IMR-90 (cell line): ENCODE measurements at regions not wholly inside any gene's neighbourhood (a gene's known extent, or its start where the extent isn't known, plus 50 kb on each side); places are given as distances from the start of the nearest gene placed in this dataset.

Source experiments
- ATAC-seq: fragments of 200-7000 bp; cut with Tn5 transposase; 2 replicates; pipeline ENCODE4 v1.9.1; 2020; ENCODE audit warnings: low read depth, mild to moderate bottlenecking, moderate library complexity
- BruUV-seq: library from RNA; stranded (reverse); fragments of 400-500 nt; replicated peaks from 2 replicates; lab custom pipeline; 2021; lab: Mats Ljungman, UMichigan
- CTCF ChIA-PET: fragments of 300-600 bp; formaldehyde crosslinking; extraction: SDS; loops from one replicate; lab custom pipeline; 2021; ENCODE audit warnings: antibody characterized with exemption; lab: Yijun Ruan, JAX
- POLR2A ChIA-PET: fragments of 300-600 bp; sonication (Branson Sonifier 250); formaldehyde crosslinking; loops from one replicate; lab custom pipeline; 2022; ENCODE audit warnings: antibody characterized with exemption; ENCODE audit not compliant: unreplicated experiment; lab: Charles Lee
- DNase-seq: peaks from one replicate; pipeline ENCODE4 v3.0.0; 2013
- H2AFZ ChIP-seq: replicated peaks from 2 replicates; pipeline ENCODE3; 2013; ENCODE audit warnings: low read length, mild to moderate bottlenecking; ENCODE audit not compliant: poor library complexity
- H2AK5ac ChIP-seq: 2 replicates; pipeline ENCODE4 v1.6.1; 2013; ENCODE audit warnings: low read depth, low read length, inconsistent platforms
- H2AK9ac ChIP-seq: replicated peaks from 2 replicates; pipeline ENCODE3; 2013; ENCODE audit warnings: mild to moderate bottlenecking, low read depth, low read length, moderate library complexity; ENCODE audit not compliant: poor library complexity
- H2BK120ac ChIP-seq: 2 replicates; pipeline ENCODE4 v1.6.1; 2013; ENCODE audit warnings: low read depth, low read length, inconsistent platforms
- H2BK15ac ChIP-seq: 3 replicates; pipeline ENCODE4 v1.6.1; 2013; ENCODE audit warnings: low read depth, low read length, inconsistent platforms
- H2BK20ac ChIP-seq: 2 replicates; pipeline ENCODE4 v1.6.1; 2013; ENCODE audit warnings: low read depth, mild to moderate bottlenecking, inconsistent platforms, low read length, moderate library complexity
- H2BK5ac ChIP-seq: 2 replicates; pipeline ENCODE4 v1.6.1; 2013; ENCODE audit warnings: mild to moderate bottlenecking, low read depth, low read length, inconsistent platforms; ENCODE audit not compliant: poor library complexity, severe bottlenecking
- H3K14ac ChIP-seq: replicated peaks from 2 replicates; pipeline ENCODE4 v1.6.1; 2013; ENCODE audit warnings: low read depth, low read length, inconsistent platforms
- H3K18ac ChIP-seq: 2 replicates; pipeline ENCODE4 v1.6.1; 2013; ENCODE audit warnings: low read depth, low read length, control low read depth
- H3K23ac ChIP-seq: 2 replicates; pipeline ENCODE4 v1.6.1; 2013; ENCODE audit warnings: low read depth, low read length, inconsistent platforms
- H3K27ac ChIP-seq: 2 replicates; pipeline ENCODE4 v1.5.1; 2013; ENCODE audit warnings: mild to moderate bottlenecking, control low read depth, low read length; ENCODE audit not compliant: insufficient read depth
- H3K27me3 ChIP-seq: 2 replicates; pipeline ENCODE4 v1.6.1; 2013; ENCODE audit warnings: low read length; ENCODE audit not compliant: control insufficient read depth, insufficient read depth
- H3K36me3 ChIP-seq: 2 replicates; pipeline ENCODE4 v1.6.1; 2013; ENCODE audit warnings: low read length, mixed read lengths; ENCODE audit not compliant: control insufficient read depth, insufficient read depth
- H3K4ac ChIP-seq: 2 replicates; pipeline ENCODE4 v1.6.1; 2013; ENCODE audit warnings: low read depth, low read length, inconsistent platforms
- H3K4me1 ChIP-seq: 2 replicates; pipeline ENCODE4 v1.6.1; 2013; ENCODE audit warnings: low read length, mixed read lengths; ENCODE audit not compliant: control insufficient read depth, insufficient read depth
- H3K4me2 ChIP-seq: 2 replicates; pipeline ENCODE4 v1.6.1; 2013; ENCODE audit warnings: low read depth, mild to moderate bottlenecking, control low read depth, low read length, moderate library complexity
- H3K4me3 ChIP-seq: 2 replicates; pipeline ENCODE4 v1.5.1; 2013; ENCODE audit warnings: low read depth, mild to moderate bottlenecking, control low read depth, low read length, moderate library complexity; ENCODE audit not compliant: insufficient read depth
- H3K56ac ChIP-seq: 2 replicates; pipeline ENCODE4 v1.6.1; 2013; ENCODE audit warnings: low read length, inconsistent platforms; ENCODE audit not compliant: insufficient read depth; ENCODE audit errors: extremely low read depth
- H3K79me1 ChIP-seq, 2 experiments: 2 replicates each; pipeline ENCODE4 v1.6.1; 2013; ENCODE audit warnings: low read length in 2 of 2, inconsistent platforms in 1 of 2, low read depth in 1 of 2
- H3K9ac ChIP-seq: 2 replicates; pipeline ENCODE4 v1.6.1; 2013; ENCODE audit warnings: low read depth, low read length, control low read depth
- H3K9me1 ChIP-seq: 2 replicates; pipeline ENCODE4 v1.6.1; 2013; ENCODE audit warnings: low read length, inconsistent platforms; ENCODE audit not compliant: insufficient read depth
- H3K9me3 ChIP-seq: 2 replicates; pipeline ENCODE4 v1.6.1; 2013; ENCODE audit warnings: low read length; ENCODE audit not compliant: control insufficient read depth, insufficient read depth
- H4K20me1 ChIP-seq: 2 replicates; pipeline ENCODE4 v1.6.1; 2013; ENCODE audit warnings: low read length, inconsistent platforms; ENCODE audit not compliant: insufficient read depth
- H4K5ac ChIP-seq: 2 replicates; pipeline ENCODE4 v1.6.1; 2013; ENCODE audit warnings: mild to moderate bottlenecking, low read depth, low read length, control low read depth
- H4K8ac ChIP-seq, 2 experiments: 2 replicates each; pipeline ENCODE4 v1.6.1; 2013; ENCODE audit warnings: low read depth in 2 of 2, low read length in 2 of 2, control low read depth in 1 of 2, inconsistent platforms in 1 of 2
- H4K91ac ChIP-seq: 2 replicates; pipeline ENCODE4 v1.6.1; 2013; ENCODE audit warnings: low read depth, low read length, inconsistent platforms; ENCODE audit not compliant: insufficient read depth
- CEBPB ChIP-seq: IDR thresholded peaks from 2 replicates; pipeline ENCODE4 v1.6.1; 2012; ENCODE audit warnings: low read depth, low read length, improper control_type of control experiment
- RCOR1 ChIP-seq: IDR thresholded peaks from 2 replicates; pipeline ENCODE4 v1.6.1; 2012; ENCODE audit warnings: mild to moderate bottlenecking, low read length, improper control_type of control experiment; ENCODE audit not compliant: insufficient replicate concordance
- RFX5 ChIP-seq: IDR thresholded peaks from 2 replicates; pipeline ENCODE4 v1.8.0; 2012; ENCODE audit warnings: low read depth, mild to moderate bottlenecking, low read length, moderate library complexity
- WGBS, 2 experiments: methylation state at CpG; one replicate each; pipeline versions ENCODE4 v1.1.5 to v1.1.7; 2013; ENCODE audit warnings: missing lambda C conversion rate in 2 of 2; ENCODE audit not compliant: insufficient read length in 1 of 2; ENCODE audit errors: extremely low coverage in 2 of 2; 5-methylcytosine and 5-hydroxymethylcytosine counted together
- dilution Hi-C: fragments of 300-500 bp; cut with HindIII; formaldehyde crosslinking; loops from one replicate; pipeline ENCODE4 v1.14.3; 2018; ENCODE audit warnings: low sequenced_read_pairs; ENCODE audit not compliant: unreplicated experiment
- in situ Hi-C: fragments of 300-500 bp; cut with MboI; formaldehyde crosslinking; loops from 3 replicates; pipeline ENCODE4 v1.14.3; 2019; ENCODE audit warnings: low sequenced_read_pairs, inconsistent platforms, mixed read lengths
- intact Hi-C: fragments of 100-400 bp; cut with micrococcal nuclease; formaldehyde crosslinking; loops from 2 replicates; pipeline ENCODE4 v1.10.0; 2022
- TF ChIP-seq, protein P1 (sequence below): fragments of 150-350 bp; IDR thresholded peaks from 2 replicates; pipeline ENCODE4 v1.6.1; 2016; ENCODE audit warnings: low read depth, mild to moderate bottlenecking, low read length, moderate library complexity, borderline replicate concordance
- TF ChIP-seq, protein P2 (sequence below): conservative IDR thresholded peaks from 2 replicates; pipeline ENCODE4 v1.5.1; 2012; ENCODE audit warnings: mild to moderate bottlenecking, low read depth, low read length, improper control_type of control experiment

DNA sequence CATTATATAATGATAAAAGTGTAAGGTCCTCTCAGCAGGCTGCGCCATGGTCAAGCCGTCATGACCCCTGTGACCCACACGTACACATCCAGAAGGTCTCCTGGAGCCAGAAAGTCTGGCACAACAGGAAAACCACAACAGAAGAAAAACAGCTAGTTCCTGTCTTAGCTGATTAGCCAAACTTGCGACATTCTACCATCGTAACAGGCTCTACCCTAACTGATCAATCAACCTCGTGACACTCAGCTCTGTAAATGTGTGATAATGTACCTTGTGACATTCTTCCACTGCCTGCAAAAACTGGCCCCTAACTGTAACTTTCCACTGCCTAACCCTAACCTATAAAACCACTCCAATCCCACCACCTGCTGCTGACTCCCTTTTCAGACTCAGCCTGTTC lies 316.4 kb upstream of the TUSC1 start:
- no peak for DNase-seq
- TF ChIP-seq RCOR1 (no peak), RFX5 (no peak), CEBPB (no peak)
- TF ChIP-seq, protein P1, sequence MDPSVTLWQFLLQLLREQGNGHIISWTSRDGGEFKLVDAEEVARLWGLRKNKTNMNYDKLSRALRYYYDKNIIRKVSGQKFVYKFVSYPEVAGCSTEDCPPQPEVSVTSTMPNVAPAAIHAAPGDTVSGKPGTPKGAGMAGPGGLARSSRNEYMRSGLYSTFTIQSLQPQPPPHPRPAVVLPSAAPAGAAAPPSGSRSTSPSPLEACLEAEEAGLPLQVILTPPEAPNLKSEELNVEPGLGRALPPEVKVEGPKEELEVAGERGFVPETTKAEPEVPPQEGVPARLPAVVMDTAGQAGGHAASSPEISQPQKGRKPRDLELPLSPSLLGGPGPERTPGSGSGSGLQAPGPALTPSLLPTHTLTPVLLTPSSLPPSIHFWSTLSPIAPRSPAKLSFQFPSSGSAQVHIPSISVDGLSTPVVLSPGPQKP = no peak
- TF ChIP-seq, protein P2, sequence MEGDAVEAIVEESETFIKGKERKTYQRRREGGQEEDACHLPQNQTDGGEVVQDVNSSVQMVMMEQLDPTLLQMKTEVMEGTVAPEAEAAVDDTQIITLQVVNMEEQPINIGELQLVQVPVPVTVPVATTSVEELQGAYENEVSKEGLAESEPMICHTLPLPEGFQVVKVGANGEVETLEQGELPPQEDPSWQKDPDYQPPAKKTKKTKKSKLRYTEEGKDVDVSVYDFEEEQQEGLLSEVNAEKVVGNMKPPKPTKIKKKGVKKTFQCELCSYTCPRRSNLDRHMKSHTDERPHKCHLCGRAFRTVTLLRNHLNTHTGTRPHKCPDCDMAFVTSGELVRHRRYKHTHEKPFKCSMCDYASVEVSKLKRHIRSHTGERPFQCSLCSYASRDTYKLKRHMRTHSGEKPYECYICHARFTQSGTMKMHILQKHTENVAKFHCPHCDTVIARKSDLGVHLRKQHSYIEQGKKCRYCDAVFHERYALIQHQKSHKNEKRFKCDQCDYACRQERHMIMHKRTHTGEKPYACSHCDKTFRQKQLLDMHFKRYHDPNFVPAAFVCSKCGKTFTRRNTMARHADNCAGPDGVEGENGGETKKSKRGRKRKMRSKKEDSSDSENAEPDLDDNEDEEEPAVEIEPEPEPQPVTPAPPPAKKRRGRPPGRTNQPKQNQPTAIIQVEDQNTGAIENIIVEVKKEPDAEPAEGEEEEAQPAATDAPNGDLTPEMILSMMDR = no peak

More for the DNA sequence above, 316.4 kb upstream of the TUSC1 start:
- Histone ChIP-seq H3K79me1 (no peaks in the 10 kb centered on the region), H3K9me1 (no peaks in the 10 kb centered on the region), H3K9me3 (peaks cover 3% of the 10 kb centered on the region), H4K8ac (no peak overlapping the region), H3K9ac (no peak overlapping the region), H2AK9ac (no peak overlapping the region), H2BK20ac (no peak overlapping the region), H2BK15ac (no peak overlapping the region), H2AFZ (no peak overlapping the region), H3K4me1 (no peaks in the 10 kb centered on the region), H3K23ac (no peak overlapping the region), H3K36me3 (no peaks in the 10 kb centered on the region), H2BK5ac (no peak overlapping the region), H3K27ac (no peak overlapping the region), H3K4me2 (no peak overlapping the region), H3K27me3 (no peaks in the 10 kb centered on the region), H4K5ac (no peak overlapping the region), H2AK5ac (no peak overlapping the region), H3K18ac (no peak overlapping the region), H2BK120ac (no peak overlapping the region), H4K20me1 (no peaks in the 10 kb centered on the region), H3K56ac (no peak overlapping the region), H4K91ac (no peak overlapping the region), H3K4me3 (no peak overlapping the region), H3K4ac (no peak overlapping the region), H3K14ac (no peak overlapping the region)
- in situ Hi-C loops (no loop called here), dilution Hi-C loops (no loop called here), intact Hi-C loops (no loop called here)
- no CpG with 5 or more reads among the region's 6 CpGs for WGBS, 2 experiments
- CTCF ChIA-PET = no interaction called here
- BruUV-seq = no TSS peak
- POLR2A ChIA-PET = no interaction called here
- ATAC-seq = no peak
